Dedifferentiated amniotic fluid mesenchymal stem cell (primary cell): ENCODE measurements at regions not wholly inside any gene's neighbourhood (a gene's known extent, or its start where the extent isn't known, plus 50 kb on each side); places are given as distances from the start of the nearest gene placed in this dataset.

Experiments used
- DNase-seq: peaks from one replicate; pipeline ENCODE4 v3.0.0-alpha.2; 2016; ENCODE audit errors: extremely low spot score

DNA sequence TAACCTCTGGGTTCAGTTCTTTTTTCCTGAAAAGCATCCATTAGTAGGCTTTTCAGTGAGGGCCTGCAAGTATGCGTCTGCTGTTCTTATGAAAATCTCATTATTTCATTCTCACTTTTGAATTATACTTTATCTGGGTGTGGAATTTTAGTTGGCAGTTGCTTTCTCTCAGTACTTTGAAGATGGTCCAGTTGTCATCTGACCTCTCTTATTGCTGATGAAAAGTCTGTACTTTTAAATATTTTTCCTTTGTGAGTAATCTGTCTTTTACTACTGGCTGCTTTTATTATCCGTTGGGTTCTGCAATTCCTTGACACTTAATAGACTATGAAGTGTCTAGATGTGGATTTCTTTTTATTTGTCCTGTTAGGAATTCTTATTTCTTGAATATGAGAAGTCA is 307.8 kb downstream of the CYP26B1 start:
- DNase-seq, result no peak

DNA sequence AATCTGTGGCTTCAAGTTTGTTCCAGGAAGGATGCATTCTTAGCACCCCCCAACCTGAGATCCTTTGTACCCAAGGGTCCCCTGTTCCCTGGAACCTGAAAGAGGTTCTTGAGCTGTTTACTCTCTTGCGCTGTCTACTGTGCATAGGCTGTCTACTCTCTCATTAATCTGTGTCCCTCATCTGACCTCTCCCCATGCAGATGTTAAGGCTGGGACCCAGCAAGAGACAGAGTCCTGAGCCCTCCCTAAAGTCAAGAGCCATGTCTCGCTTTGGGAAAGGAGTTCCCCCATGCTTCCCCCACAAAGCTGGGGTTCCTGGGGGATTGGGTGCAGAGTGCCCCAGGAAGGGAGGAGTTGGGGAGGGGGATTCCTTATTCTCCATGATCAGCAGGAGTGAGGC is 312.9 kb downstream of the CYP26B1 start:
- no peak for DNase-seq

DNA sequence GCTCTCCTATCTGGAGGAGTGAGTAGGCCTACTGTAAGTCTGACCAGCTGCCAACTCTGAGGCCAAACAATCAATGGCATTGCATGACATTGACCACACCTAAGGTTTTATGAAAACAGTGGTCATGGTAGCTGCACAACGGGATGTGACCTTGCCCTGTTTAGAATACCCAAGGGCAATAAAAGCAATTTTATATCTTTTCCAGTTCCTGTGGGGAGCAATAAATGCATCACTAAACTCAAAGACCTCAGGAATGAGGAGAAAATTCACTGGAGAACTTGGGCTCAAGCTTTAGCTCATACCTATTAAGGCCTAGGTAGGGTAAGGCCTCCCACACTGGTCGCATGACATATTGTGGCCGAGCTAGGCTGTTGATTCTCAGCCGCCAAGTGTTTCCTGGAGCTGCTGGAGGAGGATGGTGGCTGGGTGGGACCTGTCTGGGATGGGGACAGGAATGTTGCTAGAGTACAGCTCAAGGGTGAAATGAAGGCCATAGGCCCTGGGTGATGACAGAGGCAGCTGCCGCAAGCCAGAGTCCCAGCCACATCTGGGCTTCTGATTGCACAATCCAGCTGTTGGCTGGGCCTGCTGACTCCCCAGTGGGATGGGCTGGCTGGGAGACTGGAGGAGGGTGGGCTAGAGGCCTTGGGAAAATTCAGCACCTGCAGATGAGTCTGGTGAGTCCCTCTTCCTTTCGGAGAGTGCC is 313.7 kb downstream of the CYP26B1 start:
- no peak for DNase-seq

DNA sequence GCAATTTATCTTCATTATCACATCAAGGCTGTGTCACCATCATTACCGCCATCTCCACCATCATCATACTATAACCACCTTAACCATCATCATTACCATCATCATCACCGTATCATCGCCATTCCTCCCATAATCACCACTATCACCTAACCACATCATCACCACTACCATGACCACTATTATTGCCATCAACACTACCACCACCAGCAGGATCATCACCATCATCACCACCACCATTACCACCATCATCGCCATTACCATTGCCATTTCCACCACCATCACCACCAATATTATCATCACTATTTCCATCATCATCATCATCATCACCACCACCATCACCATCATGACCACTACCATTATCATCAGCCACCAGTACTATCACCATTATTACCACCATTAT is 314.4 kb downstream of the CYP26B1 start:
- DNase-seq, result no peak

DNA sequence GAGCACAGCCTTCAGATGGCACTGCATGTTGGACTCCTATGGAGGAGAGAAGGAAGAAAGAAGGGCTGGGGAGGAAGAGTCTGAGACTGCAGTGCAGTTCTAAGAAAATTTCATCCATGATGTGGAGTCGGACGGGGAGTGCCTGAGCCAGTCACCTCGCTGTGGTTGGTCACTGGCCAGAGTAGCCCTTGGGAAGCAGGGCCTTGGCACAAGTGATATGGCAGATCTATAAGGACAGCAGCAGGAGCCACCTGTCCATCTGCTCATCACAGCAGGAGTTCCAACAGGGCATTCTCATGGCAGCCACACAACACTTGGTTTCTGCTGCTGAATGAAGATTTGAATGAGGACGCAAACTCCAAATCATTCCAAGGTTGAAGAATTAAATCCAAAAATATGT is 314.8 kb downstream of the CYP26B1 start:
- DNase-seq, result no peak

DNA sequence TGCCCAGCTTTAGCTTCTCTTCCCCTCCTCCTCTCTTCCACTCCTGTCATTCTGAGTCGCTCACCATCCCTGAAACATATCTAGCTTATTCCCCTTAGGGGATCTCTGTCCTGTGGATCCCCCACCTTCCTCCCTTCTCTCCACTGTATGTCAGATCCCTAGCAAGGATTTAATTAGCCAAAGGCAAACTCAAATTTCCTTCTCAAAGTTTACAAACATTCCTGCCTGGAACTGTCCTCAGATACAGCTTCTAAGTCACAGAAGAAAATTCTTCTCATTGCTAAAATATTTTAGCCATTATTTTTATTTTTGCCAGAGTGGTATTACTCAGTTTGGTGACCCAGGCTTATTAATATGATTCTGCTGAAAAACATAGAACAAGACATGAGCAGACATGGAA is 315.3 kb downstream of the CYP26B1 start:
- no peak for DNase-seq

DNA sequence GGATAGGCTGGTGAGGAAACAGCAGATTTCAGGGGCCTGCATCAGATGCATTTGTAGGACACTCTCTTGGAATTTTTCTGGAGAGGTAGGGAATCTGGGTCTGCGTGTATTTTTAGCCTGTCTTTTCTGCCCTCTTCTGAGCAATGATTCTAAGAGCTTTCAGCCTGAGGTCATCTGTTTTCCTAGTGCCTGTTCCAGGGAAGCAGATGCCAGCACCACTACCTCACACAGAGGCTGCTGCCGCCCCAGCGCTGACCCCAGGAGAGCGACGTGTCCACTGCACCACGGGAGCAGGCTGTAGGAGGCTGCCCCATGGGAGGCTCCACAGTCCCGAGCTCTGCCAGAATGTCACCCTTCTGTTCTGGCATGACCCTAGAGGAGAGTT is 316.5 kb downstream of the CYP26B1 start:
- peak; percentile 89 for DNase-seq

DNA sequence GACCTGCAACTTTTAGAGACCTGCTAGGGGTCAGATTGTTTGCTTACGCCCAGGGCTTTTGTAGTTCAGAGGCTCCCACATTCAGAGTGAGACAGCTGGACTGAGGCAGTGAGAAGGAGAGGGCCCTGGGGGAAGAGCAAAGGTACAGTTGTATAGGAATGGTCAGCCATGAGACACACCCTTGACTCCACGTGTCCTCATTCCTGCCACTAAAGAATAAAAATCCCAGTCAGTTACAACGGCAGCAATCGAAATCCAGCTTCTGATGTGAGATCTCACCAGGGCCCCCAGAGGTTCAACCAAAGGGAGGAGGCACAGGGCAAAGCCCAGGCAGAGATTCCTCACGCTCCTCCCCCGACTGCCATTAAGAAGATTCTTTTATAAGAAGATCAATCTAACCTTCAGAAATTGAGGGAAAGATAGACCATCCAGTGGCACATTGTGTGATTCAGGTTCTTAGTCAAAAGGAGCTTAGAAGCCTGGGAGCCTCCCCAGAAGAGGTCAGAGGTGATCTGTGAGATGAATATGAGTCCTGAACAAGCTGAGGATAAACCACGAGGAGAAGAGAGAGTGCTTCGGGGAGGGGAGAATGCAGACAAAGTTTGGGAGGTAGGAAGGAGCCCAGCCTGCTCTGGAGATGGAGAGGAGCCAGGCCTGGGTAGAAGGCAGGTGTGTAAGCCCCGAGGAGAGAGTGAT is 317.0 kb downstream of the CYP26B1 start:
- DNase-seq, result no peak

DNA sequence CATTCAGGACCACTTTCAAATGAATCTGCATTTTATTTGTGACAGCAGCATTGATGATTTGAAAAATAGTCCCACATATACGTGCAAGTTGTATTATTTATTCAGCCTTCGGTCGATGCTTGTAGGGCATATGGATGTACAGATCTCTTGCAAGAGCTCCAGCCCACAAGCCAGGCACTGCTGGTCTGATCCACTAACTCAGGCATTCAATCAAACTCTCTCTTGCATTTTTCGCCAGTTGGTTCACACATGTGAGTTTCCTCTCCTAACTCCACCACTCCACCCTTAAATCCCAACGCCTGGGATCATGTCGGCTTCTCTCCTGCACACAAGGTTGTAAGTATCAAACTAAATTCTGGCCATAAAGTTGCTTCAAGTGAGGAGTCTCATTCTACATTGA is 318.7 kb downstream of the CYP26B1 start:
- no peak for DNase-seq

DNA sequence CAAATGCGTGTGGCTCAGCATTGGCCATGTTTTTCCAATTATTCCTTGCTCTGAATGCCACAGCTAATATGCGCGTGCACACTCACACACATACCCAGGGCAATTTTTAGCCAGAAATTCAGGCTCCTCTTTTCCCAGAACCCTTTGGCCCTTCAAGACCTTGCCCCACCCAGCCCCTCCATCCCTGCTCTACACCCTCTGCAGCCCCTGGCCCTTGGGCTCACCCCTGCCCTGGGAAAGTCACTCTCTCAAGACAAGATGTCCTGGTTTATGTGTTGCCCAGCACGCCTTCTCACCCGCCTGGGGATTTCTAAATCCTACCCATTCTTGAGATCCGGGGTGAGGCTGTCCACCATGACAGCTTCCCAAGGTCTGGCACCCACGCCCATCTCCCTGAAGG is 319.7 kb downstream of the CYP26B1 start:
- no peak for DNase-seq

DNA sequence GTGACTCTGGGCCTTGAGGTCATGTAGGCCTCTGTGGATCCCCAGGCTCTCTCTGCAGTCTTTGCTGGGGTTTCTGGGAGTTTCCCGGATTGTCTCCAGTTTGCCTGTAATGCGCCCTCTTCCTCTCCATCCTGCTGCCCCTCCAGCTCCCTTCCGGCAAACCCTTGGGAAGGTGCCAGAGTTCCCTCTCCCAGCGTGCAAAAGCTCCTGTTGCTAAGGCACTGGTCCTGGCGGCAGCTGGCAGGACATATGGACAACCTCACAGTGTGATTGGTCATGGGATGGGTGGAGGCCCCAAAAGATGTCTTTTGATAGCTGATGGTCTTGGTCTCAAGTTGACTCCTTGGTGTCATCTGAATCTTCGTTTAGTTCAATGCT is 320.1 kb downstream of the CYP26B1 start:
- no peak for DNase-seq

DNA sequence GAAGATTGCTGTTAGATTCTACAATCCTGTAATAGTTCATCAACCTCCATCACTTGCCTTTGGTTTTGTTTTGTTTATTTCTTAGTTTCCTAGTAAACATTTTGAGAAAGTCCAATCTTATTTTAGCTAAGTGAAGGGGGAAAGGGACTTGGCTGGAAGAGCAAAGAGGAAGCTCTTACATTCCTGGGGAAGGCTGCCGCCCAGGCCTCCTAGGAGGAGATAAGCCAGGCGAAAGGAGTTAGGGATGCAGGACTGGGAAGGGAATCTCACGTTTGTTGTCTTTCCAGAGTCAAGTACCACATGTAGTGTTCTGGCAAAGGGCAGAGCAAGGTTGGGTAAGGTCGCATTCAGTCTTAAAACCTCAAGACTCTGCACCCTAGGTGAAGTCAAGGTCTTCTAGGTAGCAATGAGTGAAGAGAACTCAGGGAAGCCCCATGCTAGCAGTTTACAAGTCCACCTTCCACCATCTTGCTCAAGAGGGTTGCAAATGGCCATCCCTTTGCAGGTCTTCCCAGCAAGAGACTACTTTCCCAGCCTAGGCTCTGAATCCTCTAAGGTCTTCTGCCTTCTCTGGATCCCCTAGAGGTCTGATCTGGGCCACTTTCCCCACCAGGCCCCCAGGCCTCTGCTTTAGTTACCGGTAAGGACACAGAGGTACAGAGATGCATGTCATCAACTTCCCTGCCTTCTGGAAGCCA is 320.7 kb downstream of the CYP26B1 start:
- no peak for DNase-seq

DNA sequence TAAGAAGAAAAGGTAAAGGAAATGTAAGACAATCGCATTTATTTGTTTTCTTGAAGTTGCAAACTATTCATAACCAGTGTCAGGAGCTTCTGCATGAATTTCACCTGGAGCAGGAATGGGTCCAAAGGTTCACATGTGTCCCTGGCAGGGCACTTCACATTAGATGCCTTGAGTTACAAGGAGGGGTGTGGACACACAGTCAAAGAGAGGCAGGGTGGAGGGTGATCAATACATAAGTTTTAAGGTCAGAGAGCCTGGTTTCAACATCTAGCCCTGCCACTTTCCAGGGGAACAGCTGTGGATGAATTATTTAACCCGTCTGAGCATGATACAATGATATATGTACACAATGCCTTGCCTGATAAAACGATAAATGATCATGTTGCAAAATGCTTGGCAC is 321.4 kb downstream of the CYP26B1 start:
- DNase-seq, result no peak

DNA sequence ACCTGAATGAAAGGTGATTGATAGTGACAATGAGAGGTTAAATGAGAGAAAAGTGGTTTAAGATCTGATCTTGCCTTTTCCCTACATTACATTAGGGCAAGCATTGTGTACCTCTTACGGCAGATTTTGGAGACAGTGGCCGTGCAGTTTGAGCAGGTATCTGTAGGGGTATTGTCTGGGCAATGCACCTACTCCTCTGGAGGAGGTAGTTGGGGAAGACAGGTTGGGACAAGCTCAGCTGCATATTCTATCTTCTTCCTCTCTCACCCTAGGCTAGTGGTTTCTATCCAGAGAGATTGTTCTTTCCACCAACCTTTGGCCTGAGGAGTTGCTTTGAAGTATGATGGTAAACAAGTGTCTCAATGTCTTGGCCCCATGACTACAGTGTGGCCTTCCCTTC is 323.2 kb downstream of the CYP26B1 start:
- no peak for DNase-seq

DNA sequence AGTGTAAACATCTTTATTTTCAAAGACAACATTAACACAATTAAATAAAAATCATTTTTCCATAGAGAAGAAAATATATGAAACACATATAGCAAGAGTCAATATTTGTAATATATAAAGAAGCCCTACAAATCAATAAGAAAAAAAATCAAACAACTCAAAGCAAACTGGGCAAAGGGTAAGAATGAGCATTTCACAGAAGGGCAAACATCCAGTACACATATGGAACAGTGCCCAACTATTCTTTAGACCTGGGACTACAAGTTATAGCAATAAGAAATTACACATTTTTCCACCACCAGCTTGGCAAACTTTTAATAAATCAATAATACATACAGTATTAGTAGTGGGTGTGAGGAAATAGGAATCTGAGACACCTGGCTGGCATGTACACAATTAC is 324.1 kb downstream of the CYP26B1 start:
- DNase-seq, result no peak

DNA sequence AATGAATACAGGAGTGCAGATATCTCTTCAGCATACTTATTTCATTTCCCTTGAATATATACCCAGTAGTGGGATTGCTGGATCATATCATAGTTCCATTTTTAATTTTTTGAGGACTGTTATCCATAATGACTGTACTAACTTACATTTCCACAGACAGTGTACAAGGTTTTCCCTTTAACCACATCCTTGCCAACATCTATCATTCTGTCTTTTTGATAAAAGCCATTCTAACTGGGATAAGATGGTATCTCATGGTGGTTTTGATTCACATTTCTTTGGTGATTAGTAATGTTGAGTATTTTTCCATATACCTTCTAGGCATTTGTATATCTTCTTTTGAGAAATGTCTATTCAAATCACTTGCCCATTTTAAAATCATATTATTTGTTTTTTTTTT is 325.2 kb downstream of the CYP26B1 start:
- DNase-seq, result no peak

DNA sequence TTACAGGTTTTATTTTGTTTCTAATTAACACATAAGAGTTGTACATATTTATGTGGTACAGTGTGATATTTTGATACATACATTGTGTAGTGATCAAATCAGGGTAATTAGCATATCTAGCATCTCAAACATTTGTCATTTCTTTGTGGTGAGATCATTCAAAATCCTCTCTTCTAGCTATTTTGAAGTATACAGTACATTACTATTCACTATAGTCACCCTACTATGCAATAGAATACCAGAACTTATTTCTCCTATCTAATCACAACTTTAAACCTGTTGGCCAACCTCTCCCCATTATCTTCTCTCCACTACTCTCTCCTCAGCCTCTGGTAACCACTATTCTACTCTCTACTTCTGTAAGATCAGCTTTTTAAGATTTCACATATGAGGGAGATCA is 325.8 kb downstream of the CYP26B1 start:
- no peak for DNase-seq

DNA sequence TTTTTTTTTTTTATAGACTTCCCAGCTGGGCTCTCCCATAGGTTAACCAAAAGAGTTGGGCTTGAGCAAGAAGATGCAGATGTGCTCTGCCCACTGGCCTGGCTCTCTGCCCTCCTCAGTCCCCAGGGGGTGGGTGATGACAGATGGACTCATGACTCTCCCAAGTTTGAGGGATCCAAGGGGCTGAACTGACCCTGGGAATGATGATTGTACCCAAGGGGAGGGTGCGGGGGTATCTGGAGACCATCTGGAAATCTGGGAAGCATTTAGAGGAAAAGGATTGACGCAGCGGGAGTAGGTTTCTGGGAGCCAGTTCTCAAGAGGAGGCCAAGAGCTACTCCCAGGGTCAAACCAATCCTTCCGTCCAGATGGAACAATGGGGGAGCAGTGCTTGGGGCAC is 330.8 kb downstream of the CYP26B1 start:
- DNase-seq, result no peak

DNA sequence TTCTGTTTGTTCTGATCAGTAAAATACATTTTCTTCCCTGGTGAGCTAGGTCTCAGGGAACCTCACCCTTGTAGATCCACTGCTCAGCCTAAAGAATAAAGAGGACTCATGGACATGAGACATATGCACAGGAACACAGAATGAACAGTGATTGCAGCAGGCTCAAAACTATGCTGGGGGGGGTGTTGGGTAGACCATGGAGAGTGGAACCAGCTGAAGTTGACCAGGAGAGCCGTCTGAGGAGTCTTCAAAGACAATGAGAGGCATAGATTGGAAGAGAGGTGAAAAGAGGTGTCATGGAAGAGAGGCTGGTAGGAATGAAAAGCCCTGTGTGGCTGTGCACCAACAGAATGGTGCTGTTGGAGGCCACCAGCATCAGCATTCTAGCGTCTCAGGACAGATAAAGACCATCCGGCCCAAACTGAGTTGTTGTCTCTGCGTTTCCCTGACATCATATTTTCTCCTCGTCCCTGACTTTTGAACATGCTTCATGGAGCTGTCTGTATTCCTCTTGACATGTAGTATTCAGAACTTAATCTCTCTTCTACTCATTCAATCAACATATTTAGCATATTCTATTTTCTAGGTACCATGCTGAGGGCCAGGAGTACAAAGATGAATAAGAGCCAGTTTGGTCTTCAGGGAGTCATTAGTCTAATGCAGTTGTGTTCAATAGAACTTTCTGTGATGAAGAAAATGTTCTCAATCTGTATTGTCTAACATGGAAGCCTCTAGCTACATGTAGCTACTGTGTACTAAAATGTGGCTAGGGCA is 331.8 kb downstream of the CYP26B1 start:
- no peak for DNase-seq

DNA sequence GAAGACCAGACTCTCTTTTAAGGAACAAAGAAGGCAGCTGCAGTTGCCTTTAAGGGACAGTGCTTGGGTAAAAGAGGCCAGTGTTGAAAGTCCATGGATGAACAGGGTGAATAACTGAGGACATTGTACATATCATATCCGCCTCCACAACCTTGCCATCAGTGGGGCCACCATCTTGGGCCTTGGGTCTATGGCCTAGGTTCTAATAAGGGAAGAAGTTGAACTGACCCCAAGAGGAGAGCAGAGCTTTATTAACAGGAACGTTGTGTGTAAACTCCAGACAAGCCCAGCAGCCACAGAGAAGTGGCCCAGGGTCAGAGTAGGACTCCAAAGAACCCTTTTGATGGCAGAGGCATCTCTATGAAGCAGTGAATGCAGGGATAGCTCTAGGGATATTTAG is 332.8 kb downstream of the CYP26B1 start:
- DNase-seq, result no peak

DNA sequence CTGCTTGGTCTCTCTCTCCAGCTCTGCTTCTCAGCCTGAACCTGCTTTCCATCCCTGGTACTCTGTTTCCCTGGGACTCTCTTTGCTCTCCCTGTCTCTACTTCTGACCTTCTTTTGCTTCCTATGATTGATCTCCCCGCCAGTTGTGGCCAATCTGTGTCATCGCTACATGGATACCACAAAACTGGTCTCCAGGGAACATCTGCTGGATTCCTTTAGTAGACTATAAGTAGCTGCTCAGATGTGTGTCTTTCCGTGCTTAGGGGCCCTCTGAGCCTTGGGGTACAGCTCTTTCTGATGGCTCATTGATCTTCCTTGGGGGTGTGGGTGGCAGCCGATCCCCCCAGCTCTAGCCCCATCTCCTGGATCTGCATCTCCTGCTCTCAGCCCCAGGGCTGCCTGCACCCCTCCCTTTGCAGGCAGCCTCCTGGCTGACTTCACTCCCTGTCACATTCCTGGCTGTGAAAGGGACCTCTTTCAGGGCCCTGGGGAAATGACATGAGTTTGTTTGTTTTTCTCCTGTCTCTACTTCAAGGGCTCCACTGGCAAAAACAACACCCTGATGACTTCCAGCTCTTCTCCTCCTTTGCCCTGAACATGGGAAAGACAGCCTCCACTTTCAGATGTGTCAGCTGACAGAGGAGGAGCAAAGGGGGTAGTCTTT is 333.7 kb downstream of the CYP26B1 start:
- DNase-seq, result no peak

DNA sequence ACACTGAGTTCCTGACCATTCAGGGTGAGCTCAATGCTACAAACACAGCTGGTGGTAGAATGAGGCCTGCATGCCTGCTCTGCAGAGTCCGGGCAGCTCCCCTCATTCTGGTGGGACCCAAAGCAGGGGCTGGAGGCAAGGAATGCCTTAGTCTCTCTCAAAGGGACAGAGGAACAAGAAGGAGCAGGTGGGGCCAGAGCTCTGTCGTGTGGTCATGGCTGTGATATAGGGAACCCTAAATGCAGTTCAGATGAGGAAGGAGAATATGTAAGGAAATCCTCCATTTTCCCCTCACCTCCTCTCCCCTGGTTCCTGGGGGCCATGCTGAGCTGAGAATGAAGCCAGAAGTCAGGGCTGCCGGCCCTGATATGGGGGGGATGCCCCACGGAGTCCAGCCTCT is 334.3 kb downstream of the CYP26B1 start:
- DNase-seq, result no peak
